Stimulated activated naive B cell treated with anti-CD40 and anti-IgM and Interleukin-4, amounts not matched to agents 10 μg/mL and 1 μg/mL and 100 μg/mL, for 72 hours (primary cell): ENCODE measurements at regions not wholly inside any gene's neighbourhood (a gene's known extent, or its start where the extent isn't known, plus 50 kb on each side); places are given as distances from the start of the nearest gene placed in this dataset.

Experiments used
- ATAC-seq, 2 donors: fragments of 150-1000 bp; cut with Tn5 transposase; replicated peaks; 2 replicates each; pipeline ENCODE4 v1.10.0; 2021; ENCODE audit warnings: moderate library complexity in 1 of 2
- DNase-seq: peaks from one replicate; pipeline ENCODE4 v3.0.0; 2021
- H3K27ac Mint-ChIP-seq: one replicate; pipeline ENCODE4 v1.8.0; 2022; ENCODE audit warnings: mild to moderate bottlenecking, mixed read lengths
- H3K27me3 Mint-ChIP-seq, 2 donors: one replicate each; pipeline ENCODE4 v1.8.0; 2022; ENCODE audit warnings: mixed read lengths in 2 of 2
- H3K36me3 Mint-ChIP-seq, 2 donors: one replicate each; pipeline ENCODE4 v1.8.0; 2022; ENCODE audit warnings: mixed read lengths in 2 of 2, mild to moderate bottlenecking in 1 of 2
- H3K4me1 Mint-ChIP-seq, 2 donors: one replicate each; pipeline ENCODE4 v1.8.0; 2022; ENCODE audit warnings: mixed read lengths in 2 of 2, mild to moderate bottlenecking in 1 of 2
- H3K4me3 Mint-ChIP-seq, 2 donors: one replicate each; pipeline ENCODE4 v1.8.0; 2022; ENCODE audit warnings: mild to moderate bottlenecking in 2 of 2, mixed read lengths in 2 of 2, moderate library complexity in 1 of 2
- H3K9me3 Mint-ChIP-seq, 2 donors: one replicate each; pipeline ENCODE4 v1.8.0; 2022; ENCODE audit warnings: mixed read lengths in 2 of 2, mild to moderate bottlenecking in 1 of 2

- Mint-ChIP-seq H3K4me3 (no peak overlapping the region), H3K9me3 (no peaks in the 10 kb centered on the region), H3K27me3 (no peaks in the 10 kb centered on the region), H3K4me1 (no peaks in the 10 kb centered on the region), H3K27ac (no peak overlapping the region), H3K36me3 (no peaks in the 10 kb centered on the region)
- ATAC-seq (no peak), DNase-seq (no peak)
Measured at GRCh38 chr21:20519076-20519475, 479.1 kb upstream of the NCAM2 start.

GRCh38 chr21:20522611-20523010, 475.6 kb upstream of the NCAM2 start:
- H3K36me3 Mint-ChIP-seq, result no peaks in the 10 kb centered on the region
- no peak overlapping the region for H3K27ac Mint-ChIP-seq
- H3K9me3 Mint-ChIP-seq, result no peaks in the 10 kb centered on the region
- DNase-seq (no peak), ATAC-seq (no peak)
- H3K27me3 Mint-ChIP-seq, result no peaks in the 10 kb centered on the region
- H3K4me3 Mint-ChIP-seq, result no peak overlapping the region
- no peaks in the 10 kb centered on the region for H3K4me1 Mint-ChIP-seq

GRCh38 chr21:20523191-20523590, 475.0 kb upstream of the NCAM2 start:
- ATAC-seq (no peak), DNase-seq (no peak)
- no peaks in the 10 kb centered on the region for H3K27me3 Mint-ChIP-seq
- no peak overlapping the region for H3K4me3 Mint-ChIP-seq
- no peak overlapping the region for H3K27ac Mint-ChIP-seq
- H3K9me3 Mint-ChIP-seq, result no peaks in the 10 kb centered on the region
- H3K36me3 Mint-ChIP-seq, result no peaks in the 10 kb centered on the region
- no peaks in the 10 kb centered on the region for H3K4me1 Mint-ChIP-seq

- no peak overlapping the region for H3K27ac Mint-ChIP-seq
- DNase-seq (no peak), ATAC-seq (no peak)
- H3K4me1 Mint-ChIP-seq, result no peaks in the 10 kb centered on the region
- peaks cover 0 to 2% of the 10 kb centered on the region in 2 donors for H3K9me3 Mint-ChIP-seq
- no peaks in the 10 kb centered on the region for H3K36me3 Mint-ChIP-seq
- H3K4me3 Mint-ChIP-seq, result no peak overlapping the region
- H3K27me3 Mint-ChIP-seq, result no peaks in the 10 kb centered on the region
Measured at GRCh38 chr21:20527731-20528460, 470.3 kb upstream of the NCAM2 start.

- no peaks in the 10 kb centered on the region for H3K27me3 Mint-ChIP-seq
- H3K36me3 Mint-ChIP-seq, result no peaks in the 10 kb centered on the region
- DNase-seq (no peak), ATAC-seq (no peak)
- H3K27ac Mint-ChIP-seq, result no peak overlapping the region
- no peaks in the 10 kb centered on the region for H3K4me1 Mint-ChIP-seq
- H3K4me3 Mint-ChIP-seq, result no peak overlapping the region
- no peaks in the 10 kb centered on the region for H3K9me3 Mint-ChIP-seq
Measured at GRCh38 chr21:20537130-20537529, 461.1 kb upstream of the NCAM2 start.

- no peaks in the 10 kb centered on the region for H3K4me1 Mint-ChIP-seq
- H3K27me3 Mint-ChIP-seq, result no peaks in the 10 kb centered on the region
- DNase-seq (no peak), ATAC-seq (peak; percentile 18 to 25)
- H3K9me3 Mint-ChIP-seq, result no peaks in the 10 kb centered on the region
- H3K27ac Mint-ChIP-seq, result no peak overlapping the region
- H3K4me3 Mint-ChIP-seq, result no peak overlapping the region
- H3K36me3 Mint-ChIP-seq, result no peaks in the 10 kb centered on the region
Measured at GRCh38 chr21:20538039-20538658, 460.1 kb upstream of the NCAM2 start.

GRCh38 chr21:20545454-20545853, 452.8 kb upstream of the NCAM2 start:
- H3K27me3 Mint-ChIP-seq, result no peaks in the 10 kb centered on the region

GRCh38 chr21:20551939-20552338, 446.3 kb upstream of the NCAM2 start:
- Mint-ChIP-seq H3K9me3 (peaks cover 4 to 5% of the 10 kb centered on the region in 2 donors), H3K27me3 (no peaks in the 10 kb centered on the region), H3K4me1 (no peaks in the 10 kb centered on the region), H3K36me3 (peaks cover 0 to 2% of the 10 kb centered on the region in 2 donors), H3K27ac (no peak overlapping the region), H3K4me3 (no peak overlapping the region)
- DNase-seq (no peak), ATAC-seq (no peak)

More at GRCh38 chr21:20545454-20545853, 452.8 kb upstream of the NCAM2 start:
- H3K9me3 Mint-ChIP-seq, result peaks cover 5 to 7% of the 10 kb centered on the region in 2 donors
- H3K27ac Mint-ChIP-seq, result no peak overlapping the region
- H3K36me3 Mint-ChIP-seq, result peaks cover 0 to 2% of the 10 kb centered on the region in 2 donors
- no peaks in the 10 kb centered on the region for H3K4me1 Mint-ChIP-seq
- DNase-seq (no peak), ATAC-seq (no peak)
- H3K4me3 Mint-ChIP-seq, result no peak overlapping the region

GRCh38 chr21:20554785-20555184, 443.4 kb upstream of the NCAM2 start:
- DNase-seq (no peak), ATAC-seq (no peak)
- H3K27me3 Mint-ChIP-seq, result no peaks in the 10 kb centered on the region
- H3K9me3 Mint-ChIP-seq, result no peaks in the 10 kb centered on the region
- H3K36me3 Mint-ChIP-seq, result no peaks in the 10 kb centered on the region
- H3K27ac Mint-ChIP-seq, result no peak overlapping the region
- H3K4me1 Mint-ChIP-seq, result no peaks in the 10 kb centered on the region
- no peak overlapping the region for H3K4me3 Mint-ChIP-seq

GRCh38 chr21:20570824-20571232, 427.4 kb upstream of the NCAM2 start:
- H3K27ac Mint-ChIP-seq, result no peak overlapping the region
- H3K36me3 Mint-ChIP-seq, result no peaks in the 10 kb centered on the region
- no peak for DNase-seq
- ATAC-seq, result no peak
- peaks cover 0 to 3% of the 10 kb centered on the region in 2 donors for H3K9me3 Mint-ChIP-seq
- H3K4me3 Mint-ChIP-seq, result no peak overlapping the region
- H3K27me3 Mint-ChIP-seq, result no peaks in the 10 kb centered on the region
- no peaks in the 10 kb centered on the region for H3K4me1 Mint-ChIP-seq

- no peaks in the 10 kb centered on the region for H3K27me3 Mint-ChIP-seq
- no peaks in the 10 kb centered on the region for H3K4me1 Mint-ChIP-seq
- H3K9me3 Mint-ChIP-seq, result peaks cover 0 to 3% of the 10 kb centered on the region in 2 donors
- no peaks in the 10 kb centered on the region for H3K36me3 Mint-ChIP-seq
- no peak overlapping the region for H3K27ac Mint-ChIP-seq
- no peak for ATAC-seq
- no peak overlapping the region for H3K4me3 Mint-ChIP-seq
- DNase-seq, result no peak
Measured at GRCh38 chr21:20572582-20572981, 425.6 kb upstream of the NCAM2 start.

GRCh38 chr21:20581361-20581760, 416.8 kb upstream of the NCAM2 start:
- Mint-ChIP-seq H3K36me3 (no peaks in the 10 kb centered on the region), H3K27ac (no peak overlapping the region)

GRCh38 chr21:20591284-20591683, 406.9 kb upstream of the NCAM2 start:
- H3K27ac Mint-ChIP-seq, result no peak overlapping the region
- no peaks in the 10 kb centered on the region for H3K27me3 Mint-ChIP-seq
- H3K36me3 Mint-ChIP-seq, result no peaks in the 10 kb centered on the region
- no peak overlapping the region for H3K4me3 Mint-ChIP-seq
- H3K9me3 Mint-ChIP-seq, result peaks cover 1 to 12% of the 10 kb centered on the region in 2 donors
- no peak for DNase-seq
- no peaks in the 10 kb centered on the region for H3K4me1 Mint-ChIP-seq
- no peak for ATAC-seq

More at GRCh38 chr21:20581361-20581760, 416.8 kb upstream of the NCAM2 start:
- Mint-ChIP-seq H3K27me3 (no peaks in the 10 kb centered on the region), H3K4me3 (no peak overlapping the region), H3K4me1 (no peaks in the 10 kb centered on the region), H3K9me3 (peaks cover 4 to 5% of the 10 kb centered on the region in 2 donors)
- DNase-seq, result no peak
- no peak for ATAC-seq

GRCh38 chr21:20592463-20592862, 405.7 kb upstream of the NCAM2 start:
- H3K36me3 Mint-ChIP-seq, result no peaks in the 10 kb centered on the region
- peaks cover 1 to 12% of the 10 kb centered on the region in 2 donors for H3K9me3 Mint-ChIP-seq
- H3K4me1 Mint-ChIP-seq, result no peaks in the 10 kb centered on the region
- no peak overlapping the region for H3K27ac Mint-ChIP-seq
- no peaks in the 10 kb centered on the region for H3K27me3 Mint-ChIP-seq
- no peak overlapping the region for H3K4me3 Mint-ChIP-seq
- DNase-seq (no peak), ATAC-seq (no peak)

GRCh38 chr21:20603236-20603635, 395.0 kb upstream of the NCAM2 start:
- ATAC-seq (no peak), DNase-seq (no peak)
- H3K27me3 Mint-ChIP-seq, result no peaks in the 10 kb centered on the region
- no peaks in the 10 kb centered on the region for H3K4me1 Mint-ChIP-seq
- peaks cover 3 to 4% of the 10 kb centered on the region in 2 donors for H3K9me3 Mint-ChIP-seq
- H3K27ac Mint-ChIP-seq, result no peak overlapping the region
- H3K4me3 Mint-ChIP-seq, result no peak overlapping the region
- no peaks in the 10 kb centered on the region for H3K36me3 Mint-ChIP-seq
